NT2/D1 (cell line): ENCODE measurements at regions not wholly inside any gene's neighbourhood (a gene's known extent, or its start where the extent isn't known, plus 50 kb on each side); places are given as distances from the start of the nearest gene placed in this dataset.

Source experiments
- SUZ12 ChIP-seq: IDR thresholded peaks from 2 replicates; pipeline ENCODE4 v1.6.1; 2011; ENCODE audit not compliant: insufficient read length, insufficient read depth; ENCODE audit errors: extremely low read depth
- YY1 ChIP-seq: IDR thresholded peaks from 2 replicates; pipeline ENCODE4 v1.6.1; 2011; ENCODE audit not compliant: insufficient read length, insufficient read depth

GRCh38 chr11:130712480-130712879 is 203.8 kb downstream of the SNX19 start:
- TF ChIP-seq SUZ12 (no peak), YY1 (no peak)
